ENCODE measurements at regions not wholly inside any gene's neighbourhood (a gene's known extent, or its start where the extent isn't known, plus 50 kb on each side); places are given as distances from the start of the nearest gene placed in this dataset.

DNA sequence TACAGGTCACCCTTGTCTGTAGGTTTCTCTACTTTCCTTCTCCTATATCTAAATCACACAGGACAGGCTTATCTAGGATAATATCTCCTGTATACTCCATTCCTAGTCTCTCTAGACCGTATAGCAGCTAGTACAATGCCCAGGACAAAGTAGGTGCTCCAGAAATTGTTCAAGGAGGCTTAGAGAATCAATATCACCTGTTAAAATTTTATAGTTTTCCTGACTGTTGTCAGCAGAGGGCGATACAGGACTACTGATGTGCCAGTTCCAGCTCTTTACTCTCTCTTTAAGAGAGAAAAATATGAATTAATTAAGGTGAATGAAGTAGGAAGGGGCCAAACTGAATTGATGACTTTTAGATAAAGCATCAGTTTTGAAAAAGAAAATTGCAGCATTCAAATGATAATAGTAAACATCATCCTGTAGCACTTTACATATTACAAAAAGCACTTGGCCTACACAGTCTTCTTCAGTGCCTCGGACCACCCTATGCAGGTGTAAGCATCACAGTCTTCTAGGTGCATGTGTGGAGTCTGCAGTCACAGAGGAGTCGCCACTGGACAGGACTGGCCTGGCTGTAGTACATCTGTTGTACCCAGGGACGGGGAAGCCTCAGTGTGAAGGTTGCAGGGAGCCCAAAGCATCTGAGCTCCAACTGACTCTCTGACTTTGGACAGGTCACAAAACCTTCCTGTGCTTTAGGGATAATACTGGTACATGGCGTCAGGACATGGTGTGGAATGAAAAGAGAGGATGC lies 61.9 kb upstream of the MAX start:
- peak; percentile 62 for TF ChIP-seq CTCF (IDR thresholded peaks at IDR 0.05; ENCODE audit: insufficient read depth, low read length, poor library complexity, severe bottlenecking)
- no peak for DNase-seq (ENCODE audit: low read depth)
- Histone ChIP-seq H3K27me3 (ENCODE audit: control insufficient read depth, insufficient read depth, low read length) (no peaks in the 10 kb centered on the region), H3K36me3 (ENCODE audit: control insufficient read depth, insufficient read depth, low read length) (no peaks in the 10 kb centered on the region), H3K4me3 (ENCODE audit: low read depth, low read length) (no peak overlapping the region)

- H3K27me3 ChIP-seq (ENCODE audit: control insufficient read depth, insufficient read depth, low read length), result no peaks in the 10 kb centered on the region
- TF ChIP-seq CTCF (IDR thresholded peaks at IDR 0.05; ENCODE audit: insufficient read depth, low read length, poor library complexity, severe bottlenecking), result no peak
Measured at GRCh38 chr14:65164825-65165135, 62.5 kb upstream of the MAX start.

GRCh38 chr14:65167072-65167645 lies 64.8 kb upstream of the MAX start:
- Histone ChIP-seq H3K4me3 (ENCODE audit: low read depth, low read length) (no peak overlapping the region), H3K36me3 (ENCODE audit: control insufficient read depth, insufficient read depth, low read length) (no peaks in the 10 kb centered on the region), H3K27me3 (ENCODE audit: control insufficient read depth, insufficient read depth, low read length) (no peaks in the 10 kb centered on the region)
- TF ChIP-seq CTCF (IDR thresholded peaks at IDR 0.05; ENCODE audit: insufficient read depth, low read length, poor library complexity, severe bottlenecking), result no peak
- DNase-seq (ENCODE audit: low read depth), result no peak

More at GRCh38 chr14:65164825-65165135, 62.5 kb upstream of the MAX start:
- no peak overlapping the region for H3K4me3 ChIP-seq (ENCODE audit: low read depth, low read length)
- DNase-seq (ENCODE audit: low read depth), result no peak
- no peaks in the 10 kb centered on the region for H3K36me3 ChIP-seq (ENCODE audit: control insufficient read depth, insufficient read depth, low read length)

DNA sequence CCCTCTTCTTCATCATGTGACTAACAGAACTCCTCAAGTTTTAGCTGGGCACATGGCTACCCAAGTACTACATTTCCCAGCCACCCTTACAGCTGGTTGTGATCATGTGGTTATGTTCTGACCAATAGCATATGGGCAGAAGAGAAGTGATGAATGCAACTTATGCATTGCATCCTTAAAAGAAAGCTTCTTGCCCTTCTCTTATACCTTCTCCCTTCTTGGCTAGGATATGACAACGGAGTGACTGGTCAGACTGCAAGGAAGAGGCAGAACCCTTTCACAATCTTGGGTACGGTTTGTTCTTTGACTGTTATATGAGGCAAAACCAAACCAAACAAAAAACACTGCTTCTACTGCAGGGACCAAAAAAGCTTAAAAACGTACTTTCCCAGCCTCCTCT lies 66.5 kb upstream of the MAX start:
- Histone ChIP-seq H3K27me3 (ENCODE audit: control insufficient read depth, insufficient read depth, low read length) (no peaks in the 10 kb centered on the region), H3K4me3 (ENCODE audit: low read depth, low read length) (no peak overlapping the region), H3K36me3 (ENCODE audit: control insufficient read depth, insufficient read depth, low read length) (no peaks in the 10 kb centered on the region)
- TF ChIP-seq CTCF (IDR thresholded peaks at IDR 0.05; ENCODE audit: insufficient read depth, low read length, poor library complexity, severe bottlenecking), result no peak
- no peak for DNase-seq (ENCODE audit: low read depth)

DNA sequence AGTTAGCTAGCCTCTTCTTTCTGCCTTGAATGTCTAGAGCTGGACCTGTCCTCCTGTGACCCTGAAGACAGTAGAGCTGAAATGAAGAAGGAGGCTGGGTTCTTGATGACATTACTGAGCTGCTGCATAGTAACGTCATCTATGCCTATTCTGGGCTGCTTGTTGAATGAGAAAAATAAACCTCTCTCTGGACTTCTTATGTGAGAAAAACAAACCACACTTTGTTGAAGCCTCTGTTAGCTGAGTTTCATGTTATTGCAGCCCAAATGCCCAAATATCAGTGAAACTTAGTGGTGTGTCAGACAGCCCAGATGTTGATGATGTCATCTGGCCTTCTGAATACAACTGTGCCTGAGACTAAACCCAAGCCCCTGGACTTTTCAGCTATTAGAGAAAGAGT lies 67.0 kb upstream of the MAX start:
- DNase-seq (ENCODE audit: low read depth), result no peak
- Histone ChIP-seq H3K4me3 (ENCODE audit: low read depth, low read length) (no peak overlapping the region), H3K36me3 (ENCODE audit: control insufficient read depth, insufficient read depth, low read length) (no peaks in the 10 kb centered on the region), H3K27me3 (ENCODE audit: control insufficient read depth, insufficient read depth, low read length) (no peaks in the 10 kb centered on the region)
- TF ChIP-seq CTCF (IDR thresholded peaks at IDR 0.05; ENCODE audit: insufficient read depth, low read length, poor library complexity, severe bottlenecking), result no peak

DNA sequence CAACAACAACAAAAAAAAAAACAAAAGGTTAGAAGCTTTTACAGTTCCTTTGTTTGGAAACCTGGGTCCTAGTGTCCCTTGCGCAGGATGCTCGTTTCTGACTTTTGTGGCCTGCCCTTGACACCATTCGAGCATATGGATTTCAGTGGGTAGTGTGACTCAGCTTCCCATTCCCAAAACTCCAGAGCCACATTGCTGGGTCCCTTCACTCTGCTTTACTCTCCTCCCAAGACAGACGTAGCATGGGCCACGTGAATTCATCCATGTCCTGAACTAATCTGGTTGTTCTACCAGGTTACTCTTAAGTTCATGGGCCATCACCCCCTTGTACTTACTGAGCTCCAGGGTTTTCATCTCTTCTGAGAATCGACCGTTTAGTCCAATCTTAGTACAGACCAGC lies 68.0 kb upstream of the MAX start:
- no peaks in the 10 kb centered on the region for H3K27me3 ChIP-seq (ENCODE audit: control insufficient read depth, insufficient read depth, low read length)
- H3K4me3 ChIP-seq (ENCODE audit: low read depth, low read length), result no peak overlapping the region
- H3K36me3 ChIP-seq (ENCODE audit: control insufficient read depth, insufficient read depth, low read length), result no peaks in the 10 kb centered on the region
- TF ChIP-seq CTCF (IDR thresholded peaks at IDR 0.05; ENCODE audit: insufficient read depth, low read length, poor library complexity, severe bottlenecking), result no peak
- DNase-seq (ENCODE audit: low read depth), result no peak
